NT2/D1 (cell line): ENCODE measurements at regions not wholly inside any gene's neighbourhood (a gene's known extent, or its start where the extent isn't known, plus 50 kb on each side); places are given as distances from the start of the nearest gene placed in this dataset.

Experiments
- SUZ12 ChIP-seq: IDR thresholded peaks from 2 replicates; pipeline ENCODE4 v1.6.1; 2011; ENCODE audit not compliant: insufficient read length, insufficient read depth; ENCODE audit errors: extremely low read depth
- YY1 ChIP-seq: IDR thresholded peaks from 2 replicates; pipeline ENCODE4 v1.6.1; 2011; ENCODE audit not compliant: insufficient read length, insufficient read depth

GRCh38 chr20:56914532-56914931, 285.4 kb downstream of the TFAP2C start:
- TF ChIP-seq YY1 = no peak
- TF ChIP-seq SUZ12 = no peak
